CD14-positive monocyte (primary cell): ENCODE measurements at regions not wholly inside any gene's neighbourhood (a gene's known extent, or its start where the extent isn't known, plus 50 kb on each side); places are given as distances from the start of the nearest gene placed in this dataset.

Experiments used
- DNase-seq, 3 donors: peaks; one replicate each; pipeline ENCODE4 v3.0.0-alpha.2; 2011 to 2022
- H2AFZ ChIP-seq: 2 replicates; pipeline ENCODE4 v1.6.0; 2012; ENCODE audit warnings: mild to moderate bottlenecking, low read depth, low read length, inconsistent platforms; ENCODE audit not compliant: insufficient read depth, poor library complexity, severe bottlenecking
- H3K27ac ChIP-seq, 2 donors: 1 replicate in 1 of 2; 2 replicates in 1 of 2; pipeline ENCODE4 v1.5.1; 2012 to 2013; ENCODE audit warnings: low read length in 2 of 2, control low read depth in 1 of 2, inconsistent platforms in 1 of 2, low read depth in 1 of 2, mild to moderate bottlenecking in 1 of 2
- H3K27me3 ChIP-seq, 2 donors: one replicate each; pipeline versions ENCODE4 v1.6.0 to v1.6.1; 2011 to 2013; ENCODE audit warnings: low read length in 2 of 2; ENCODE audit not compliant: control insufficient read depth in 2 of 2, insufficient read depth in 2 of 2
- H3K36me3 ChIP-seq, 2 donors: replicated peaks in 1 of 2; 1 replicate in 1 of 2; 2 replicates in 1 of 2; pipeline versions ENCODE4 v1.5.1 to v1.6.1; 2012 to 2013; ENCODE audit warnings: low read length in 2 of 2, control low read depth in 1 of 2, inconsistent platforms in 1 of 2, mild to moderate bottlenecking in 1 of 2; ENCODE audit not compliant: insufficient read depth in 2 of 2, control insufficient read depth in 1 of 2
- H3K4me1 ChIP-seq, 2 donors: 1 replicate in 1 of 2; 2 replicates in 1 of 2; pipeline versions ENCODE4 v1.5.1 to v1.6.1; 2012 to 2013; ENCODE audit warnings: low read length in 2 of 2, control low read depth in 1 of 2, inconsistent platforms in 1 of 2, mild to moderate bottlenecking in 1 of 2, moderate library complexity in 1 of 2; ENCODE audit not compliant: insufficient read depth in 2 of 2, control insufficient read depth in 1 of 2
- H3K4me2 ChIP-seq: replicated peaks from 2 replicates; pipeline ENCODE3; 2012; ENCODE audit warnings: low read length, moderate library complexity, mild to moderate bottlenecking; ENCODE audit not compliant: poor library complexity, severe bottlenecking; ENCODE audit errors: extremely low read depth
- H3K4me3 ChIP-seq, 3 experiments: fragments of 200-600 bp in 1 of 3; sonication (generic) in 1 of 3; replicated peaks in 1 of 3; 1 replicate in 2 of 3; 2 replicates in 1 of 3; pipeline ENCODE4 v1.5.1; 2011 to 2013; ENCODE audit warnings: low read length in 3 of 3, mild to moderate bottlenecking in 3 of 3, control low read depth in 2 of 3, low read depth in 2 of 3, inconsistent platforms in 1 of 3, moderate library complexity in 1 of 3
- H3K79me2 ChIP-seq: 2 replicates; pipeline ENCODE4 v1.6.0; 2012; ENCODE audit warnings: mild to moderate bottlenecking, control low read depth, inconsistent platforms, low read length, moderate library complexity; ENCODE audit not compliant: insufficient read depth
- H3K9ac ChIP-seq: 2 replicates; pipeline ENCODE4 v1.6.0; 2017; ENCODE audit warnings: low read length, mild to moderate bottlenecking; ENCODE audit not compliant: insufficient read depth, poor library complexity, severe bottlenecking
- H3K9me3 ChIP-seq, 2 donors: replicated peaks in 1 of 2; 1 replicate in 1 of 2; 2 replicates in 1 of 2; pipeline versions ENCODE4 v1.5.1 to v1.6.1; 2012 to 2013; ENCODE audit warnings: low read length in 2 of 2, control low read depth in 1 of 2; ENCODE audit not compliant: control insufficient read depth in 1 of 2, insufficient read depth in 1 of 2
- H4K20me1 ChIP-seq: 2 replicates; pipeline ENCODE4 v1.6.0; 2012; ENCODE audit warnings: mild to moderate bottlenecking, low read length, control low read depth, moderate library complexity; ENCODE audit not compliant: insufficient read depth
- H3K27ac Mint-ChIP-seq, 7 donors: one replicate each; pipeline ENCODE4 v1.8.0; 2020; ENCODE audit warnings: mild to moderate bottlenecking in 7 of 7, mixed read lengths in 7 of 7, moderate library complexity in 6 of 7, inconsistent platforms in 2 of 7
- H3K27me3 Mint-ChIP-seq, 3 donors: one replicate each; pipeline ENCODE4 v1.8.0; 2021 to 2022; ENCODE audit warnings: low read depth in 3 of 3, mild to moderate bottlenecking in 3 of 3, mixed read lengths in 3 of 3, moderate library complexity in 3 of 3, inconsistent platforms in 1 of 3
- H3K36me3 Mint-ChIP-seq, 2 donors: one replicate each; pipeline ENCODE4 v1.8.0; 2020; ENCODE audit warnings: mixed read lengths in 2 of 2, inconsistent platforms in 1 of 2, mild to moderate bottlenecking in 1 of 2
- H3K4me1 Mint-ChIP-seq: one replicate; pipeline ENCODE4 v1.8.0; 2020; ENCODE audit warnings: mild to moderate bottlenecking, mixed read lengths
- H3K4me3 Mint-ChIP-seq, 2 donors: one replicate each; pipeline ENCODE4 v1.8.0; 2020; ENCODE audit warnings: mild to moderate bottlenecking in 2 of 2, mixed read lengths in 2 of 2, moderate library complexity in 1 of 2
- H3K9me3 Mint-ChIP-seq, 7 donors: one replicate each; pipeline ENCODE4 v1.8.0; 2020 to 2022; ENCODE audit warnings: mixed read lengths in 7 of 7, mild to moderate bottlenecking in 6 of 7, moderate library complexity in 6 of 7, inconsistent platforms in 2 of 7
- CTCF ChIP-seq: fragments of 200-600 bp; IDR thresholded peaks from one replicate; pipeline ENCODE4 v1.8.0; 2022; ENCODE audit warnings: antibody characterized with exemption, mild to moderate bottlenecking
- WGBS: methylation state at CpG from one replicate; pipeline ENCODE4 v1.1.5; 2013; ENCODE audit warnings: missing lambda C conversion rate; ENCODE audit not compliant: insufficient coverage; 5-methylcytosine and 5-hydroxymethylcytosine counted together
- intact Hi-C, 2 donors: fragments of 100-400 bp; cut with micrococcal nuclease; formaldehyde crosslinking; loops; one replicate each; pipeline versions ENCODE4 v1.15.0 to v1.15.1; 2023

GRCh38 chr5:17076272-17076671, 140.2 kb upstream of the MYO10 start:
- Histone ChIP-seq H2AFZ (no peak overlapping the region), H3K79me2 (no peaks in the 10 kb centered on the region), H4K20me1 (no peaks in the 10 kb centered on the region), H3K9me3 (no peaks in the 10 kb centered on the region), H3K27ac (no peak overlapping the region), H3K27me3 (no peaks in the 10 kb centered on the region), H3K4me3 (no peak overlapping the region), H3K4me1 (no peaks in the 10 kb centered on the region), H3K9ac (no peak overlapping the region), H3K4me2 (no peak overlapping the region), H3K36me3 (no peaks in the 10 kb centered on the region)
- Mint-ChIP-seq H3K4me3 (no peak overlapping the region), H3K27ac (no peak overlapping the region), H3K27me3 (peaks cover 4 to 12% (median 5%) of the 10 kb centered on the region in 3 donors), H3K9me3 (peaks cover 0 to 5% (median 1%) of the 10 kb centered on the region in 7 donors), H3K4me1 (peaks cover 3% of the 10 kb centered on the region), H3K36me3 (no peaks in the 10 kb centered on the region)
- WGBS, result 93% methylated on average over 2 of the region's 2 CpGs
- intact Hi-C loops, result no loop called here
- TF ChIP-seq CTCF, result no peak
- no peak for DNase-seq

- H3K4me2 ChIP-seq, result no peak overlapping the region
- Mint-ChIP-seq H3K4me1 (peaks cover 3% of the 10 kb centered on the region), H3K36me3 (no peaks in the 10 kb centered on the region), H3K27ac (no peak overlapping the region), H3K4me3 (no peak overlapping the region), H3K9me3 (peaks cover 0 to 5% (median 0%) of the 10 kb centered on the region in 7 donors), H3K27me3 (peaks cover 3 to 14% (median 4%) of the 10 kb centered on the region in 3 donors)
- no peak overlapping the region for H3K9ac ChIP-seq
- no peak overlapping the region for H3K4me3 ChIP-seq
- H3K79me2 ChIP-seq, result no peaks in the 10 kb centered on the region
- DNase-seq, result no peak
- intact Hi-C loops, result no loop called here
- H3K27me3 ChIP-seq, result no peaks in the 10 kb centered on the region
- WGBS, result no CpG with 5 or more reads among the region's 11 CpGs
- no peaks in the 10 kb centered on the region for H3K36me3 ChIP-seq
- no peaks in the 10 kb centered on the region for H3K4me1 ChIP-seq
- no peak for TF ChIP-seq CTCF
- H4K20me1 ChIP-seq, result no peaks in the 10 kb centered on the region
- H3K9me3 ChIP-seq, result no peaks in the 10 kb centered on the region
- H2AFZ ChIP-seq, result no peak overlapping the region
- H3K27ac ChIP-seq, result no peak overlapping the region
Measured at GRCh38 chr5:17077440-17078233, 139.8 kb upstream of the BASP1 start.
